RWPE1 (cell line): ENCODE measurements at regions not wholly inside any gene's neighbourhood (a gene's known extent, or its start where the extent isn't known, plus 50 kb on each side); places are given as distances from the start of the nearest gene placed in this dataset.

Experiments
- CTCF ChIA-PET: fragments of 350-600 bp; sonication (Branson Sonifier 250); formaldehyde crosslinking; extraction: SDS; loops from one replicate; lab custom pipeline; 2021; lab: Yijun Ruan, JAX
- POLR2A ChIA-PET: fragments of 400-600 bp; formaldehyde crosslinking; extraction: SDS; loops from one replicate; lab custom pipeline; 2020; ENCODE audit warnings: antibody characterized with exemption; ENCODE audit not compliant: low non-redundant PET; lab: Yijun Ruan, JAX
- DNase-seq: peaks from one replicate; pipeline ENCODE4 v3.0.0; 2012; ENCODE audit warnings: low spot score
- H3K27ac ChIP-seq: fragments of 450-650 bp; 2 replicates; pipeline ENCODE4 v1.5.1; 2017
- CTCF ChIP-seq: fragments of 450-650 bp; conservative IDR thresholded peaks from 2 replicates; pipeline ENCODE4 v1.5.1; 2017; ENCODE audit warnings: low read depth, mild to moderate bottlenecking

- no peak overlapping the region for H3K27ac ChIP-seq
- TF ChIP-seq CTCF = no peak
- ChIA-PET CTCF (interaction anchor here (0.6 to 5.9 kb wide), 8 partner anchors 15 to 278 kb away, joined by 3 to 64 read pairs (median 4); no protein-coding TSS in a partner anchor), POLR2A (interaction anchor here (0.7 kb wide), 1 partner anchor 182 kb away, joined by 3 read pairs; no protein-coding TSS in a partner anchor)
- peak; percentile 12 for DNase-seq
Measured at GRCh38 chr2:64327510-64328414, 126.2 kb upstream of the LGALSL start.

GRCh38 chr2:64328415-64328722, 125.6 kb upstream of the LGALSL start:
- POLR2A ChIA-PET = no interaction called here
- no peak overlapping the region for H3K27ac ChIP-seq
- no peak for TF ChIP-seq CTCF
- DNase-seq = no peak
- CTCF ChIA-PET = interaction anchor here (0.7 to 5.9 kb wide), 4 partner anchors 16 to 279 kb away, joined by 3 to 64 read pairs (median 32); no protein-coding TSS in a partner anchor

- no peak for DNase-seq
- ChIA-PET POLR2A (no interaction called here), CTCF (interaction anchor here (0.7 to 5.9 kb wide), 3 partner anchors 17 to 279 kb away, joined by 3 to 64 read pairs (median 61); no protein-coding TSS in a partner anchor)
- no peak for TF ChIP-seq CTCF
- H3K27ac ChIP-seq = no peak overlapping the region
Measured at GRCh38 chr2:64328756-64329155, 125.2 kb upstream of the LGALSL start.

GRCh38 chr2:64329848-64330247, 124.1 kb upstream of the LGALSL start:
- ChIA-PET POLR2A (no interaction called here), CTCF (interaction anchor here (0.7 to 5.9 kb wide), 10 partner anchors 35 to 280 kb away, joined by 4 to 64 read pairs (median 7); no protein-coding TSS in a partner anchor)
- TF ChIP-seq CTCF = no peak
- peak overlapping the region; percentile 38 for H3K27ac ChIP-seq
- DNase-seq = no peak

- peak overlapping the region; percentile 38; the same call in 1 of the 2 replicates for H3K27ac ChIP-seq
- peak; percentile 52 for DNase-seq
- POLR2A ChIA-PET = interaction anchor here (0.6 kb wide), 1 partner anchor 759 kb away, joined by 3 read pairs; no protein-coding TSS in a partner anchor
- TF ChIP-seq CTCF = peak; percentile 84
- CTCF ChIA-PET = interaction anchor here (0.5 to 5.9 kb wide), 41 partner anchors 8 to 1375 kb away, joined by 3 to 64 read pairs (median 4); partner anchors contain the start of genes AFTPH and LGALSL
Measured at GRCh38 chr2:64330281-64331113, 123.5 kb upstream of the LGALSL start.
